GM21737 (cell line): ENCODE measurements at regions not wholly inside any gene's neighbourhood (a gene's known extent, or its start where the extent isn't known, plus 50 kb on each side); places are given as distances from the start of the nearest gene placed in this dataset.

Experiments used
- ATAC-seq: cut with Tn5 transposase; IDR thresholded peaks from one replicate; pipeline ENCODE4 v1.9.1; 2021; ENCODE audit warnings: mild to moderate bottlenecking, moderate library complexity; ENCODE audit not compliant: unreplicated experiment

DNA sequence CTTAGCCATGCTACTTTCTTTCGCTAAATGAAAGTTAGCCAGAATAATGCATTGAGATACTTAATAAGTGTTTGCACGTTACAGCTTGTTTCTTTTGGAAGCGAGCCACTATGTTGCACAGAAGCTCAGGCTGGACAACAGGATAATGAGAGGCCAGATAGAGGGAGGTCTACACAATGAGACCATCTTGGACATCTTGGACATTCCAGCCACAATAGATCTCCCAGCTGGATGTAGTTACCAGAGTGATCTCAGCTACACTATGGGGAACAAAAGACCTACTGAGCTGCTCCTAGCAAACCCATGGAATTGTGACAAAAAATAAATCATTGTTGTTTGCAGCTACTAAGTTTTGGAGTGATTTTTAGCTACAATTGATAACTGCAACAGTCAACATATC, 540.1 kb upstream of the SEMA6D start:
- no peak for ATAC-seq

DNA sequence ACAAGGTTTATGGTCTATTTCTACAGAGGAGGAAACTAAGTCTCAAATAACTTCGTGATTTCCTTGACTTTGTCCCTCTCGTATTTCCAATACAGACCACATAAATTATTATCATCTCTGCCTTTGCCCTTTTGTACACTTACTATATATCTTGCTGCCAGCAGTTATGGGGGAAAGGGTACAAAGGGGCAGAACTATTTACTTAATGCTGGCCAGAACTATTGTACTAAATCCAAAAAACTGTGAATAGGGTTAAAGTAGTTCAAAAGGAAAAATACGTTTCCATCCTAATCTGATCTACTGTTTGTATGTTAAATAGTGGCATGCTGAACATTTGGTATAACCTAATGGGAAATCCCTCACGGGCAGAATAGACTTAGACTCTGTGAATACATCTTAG, 537.3 kb upstream of the SEMA6D start:
- no peak for ATAC-seq

DNA sequence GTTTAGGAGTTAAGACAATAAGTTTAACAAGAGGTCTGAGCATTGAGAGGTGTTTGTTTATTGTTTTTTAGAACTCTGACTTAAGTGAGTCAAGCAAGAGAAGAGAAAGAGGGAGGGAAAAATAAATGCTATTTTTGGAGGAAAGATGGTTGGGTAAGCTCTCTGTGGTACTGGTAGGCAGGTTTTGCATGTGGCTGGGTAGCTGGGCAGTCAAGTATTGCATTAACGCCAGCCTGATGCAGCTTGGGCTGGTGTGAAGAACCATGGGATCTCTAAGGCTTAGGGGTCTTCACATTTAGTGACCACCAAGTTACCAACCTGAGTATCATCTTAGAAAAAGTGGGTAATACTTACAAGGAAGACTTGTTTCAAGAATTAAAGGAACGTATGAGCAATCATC, 534.5 kb upstream of the SEMA6D start:
- no peak for ATAC-seq

GRCh38 chr15:47184003-47184907, 533.0 kb upstream of the SEMA6D start:
- no peak for ATAC-seq

DNA sequence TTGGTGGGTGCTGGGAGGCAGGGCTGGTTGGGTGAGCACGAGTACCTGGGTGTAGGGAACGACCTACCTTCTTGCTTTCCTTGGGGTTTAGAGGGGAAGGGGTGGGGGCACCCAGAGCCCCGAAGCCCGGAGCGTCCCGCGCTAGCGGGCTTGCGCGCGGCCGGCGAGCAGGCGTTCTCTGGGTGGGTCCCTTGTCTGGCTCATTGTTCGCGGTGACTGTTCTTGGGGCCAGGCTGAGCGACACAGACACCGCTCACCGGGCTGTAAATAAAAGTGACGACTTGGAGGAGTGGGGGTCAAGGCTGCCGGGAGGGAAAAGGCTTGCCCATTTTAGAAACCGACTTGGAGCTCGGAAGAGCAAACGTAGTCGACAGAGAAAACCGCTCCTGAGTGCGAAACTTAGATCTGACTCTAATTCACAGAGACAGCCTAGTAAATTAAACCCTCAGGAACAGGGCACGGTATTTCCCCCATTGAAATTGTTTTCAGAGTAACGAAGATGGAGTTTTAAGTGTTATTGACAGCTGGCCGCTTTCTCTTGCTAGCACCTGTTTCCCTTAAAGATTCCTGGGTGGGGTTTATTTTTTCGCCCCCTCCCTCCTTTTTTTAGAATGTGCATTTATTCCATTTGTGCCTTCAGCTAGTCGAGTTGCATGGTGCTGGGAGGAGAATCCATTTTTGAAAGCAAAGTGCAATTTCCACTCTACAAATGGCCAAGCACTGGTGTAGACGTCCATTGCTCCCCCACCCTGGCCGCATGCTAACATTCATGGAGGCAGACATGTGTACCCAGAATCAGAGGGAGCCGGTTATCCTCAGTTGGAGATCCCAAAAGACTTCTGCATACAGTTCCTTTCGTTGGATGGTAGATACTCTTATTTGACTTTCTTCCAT, 532.1 kb upstream of the SEMA6D start:
- no peak for ATAC-seq

DNA sequence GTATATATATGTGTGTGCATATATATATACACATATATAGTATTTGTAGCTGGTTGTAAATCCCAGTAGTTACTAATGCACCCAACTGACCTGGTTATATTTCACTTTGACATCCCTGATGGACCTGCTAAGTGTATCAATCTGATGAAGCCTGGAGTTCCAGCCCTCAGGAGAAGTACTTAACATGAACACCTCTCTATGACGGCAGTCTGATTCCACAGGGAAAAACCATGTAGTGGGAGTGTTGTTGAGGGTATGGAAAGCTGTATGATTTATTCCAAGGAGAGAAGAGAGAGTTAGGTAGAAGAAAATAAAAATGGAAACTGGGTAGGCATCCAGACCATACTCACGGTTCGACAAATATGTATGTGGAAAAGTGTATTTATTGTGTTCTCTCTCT, 531.2 kb upstream of the SEMA6D start:
- no peak for ATAC-seq

- no peak for ATAC-seq
Observed at GRCh38 chr15:47188758-47189507, 528.4 kb upstream of the SEMA6D start.

DNA sequence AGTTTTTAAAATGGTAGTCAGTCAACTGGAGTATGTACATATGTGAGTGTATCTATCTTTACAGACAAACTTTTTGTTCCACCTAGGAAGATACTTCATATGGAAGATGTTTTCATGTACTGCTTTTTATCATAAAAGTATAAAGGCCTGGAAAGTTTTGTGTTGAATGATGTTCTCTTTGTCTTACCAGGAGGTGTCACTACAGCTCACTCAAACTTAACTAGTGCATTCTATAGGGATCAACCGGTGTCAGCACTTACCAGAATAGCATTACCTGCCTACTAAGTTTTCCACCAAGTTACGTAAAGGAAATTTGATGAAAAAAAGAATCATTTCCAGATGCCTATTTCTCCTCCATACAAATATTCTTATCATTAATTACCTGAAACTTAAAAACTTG, 522.6 kb upstream of the SEMA6D start:
- ATAC-seq, result no peak

DNA sequence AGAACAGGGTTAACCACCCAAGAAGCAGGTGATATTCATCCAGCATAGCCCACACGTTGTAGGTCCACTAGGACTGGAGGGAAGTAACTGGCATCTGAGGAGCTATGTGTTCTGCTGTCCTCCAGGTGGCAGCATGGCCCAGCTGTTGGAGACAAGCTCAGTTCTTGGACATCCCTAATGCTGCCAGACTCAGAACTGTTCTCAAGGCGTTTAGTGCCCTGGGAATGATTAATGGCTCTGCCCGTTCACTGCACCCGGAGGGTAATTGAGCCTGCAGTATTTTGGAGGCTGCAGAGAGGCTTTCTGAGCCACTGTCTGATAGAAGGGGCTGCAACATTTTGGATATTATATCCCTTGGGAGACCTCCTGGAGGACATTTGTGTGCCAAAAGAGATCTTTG, 521.3 kb upstream of the SEMA6D start:
- no peak for ATAC-seq

DNA sequence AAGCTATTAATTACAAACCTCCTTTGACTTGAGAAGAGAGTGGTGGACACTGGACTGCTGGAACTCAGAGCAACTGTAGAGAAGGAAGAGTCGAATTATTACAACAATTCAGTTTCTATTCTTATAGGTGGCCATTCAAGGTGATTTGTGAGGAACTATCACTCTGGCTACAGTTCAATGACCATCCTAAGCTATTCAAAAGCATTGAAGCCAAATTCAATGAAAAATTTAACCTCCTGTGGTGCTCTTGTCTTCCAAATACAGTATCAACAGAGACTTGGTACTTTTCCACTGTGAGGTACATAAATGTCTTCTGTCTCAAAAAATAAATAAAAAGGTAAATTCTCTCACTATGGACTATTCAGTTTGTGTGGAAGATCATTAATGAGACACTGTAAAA, 513.3 kb upstream of the SEMA6D start:
- ATAC-seq, result no peak

GRCh38 chr15:47206358-47206978, 510.8 kb upstream of the SEMA6D start:
- no peak for ATAC-seq

DNA sequence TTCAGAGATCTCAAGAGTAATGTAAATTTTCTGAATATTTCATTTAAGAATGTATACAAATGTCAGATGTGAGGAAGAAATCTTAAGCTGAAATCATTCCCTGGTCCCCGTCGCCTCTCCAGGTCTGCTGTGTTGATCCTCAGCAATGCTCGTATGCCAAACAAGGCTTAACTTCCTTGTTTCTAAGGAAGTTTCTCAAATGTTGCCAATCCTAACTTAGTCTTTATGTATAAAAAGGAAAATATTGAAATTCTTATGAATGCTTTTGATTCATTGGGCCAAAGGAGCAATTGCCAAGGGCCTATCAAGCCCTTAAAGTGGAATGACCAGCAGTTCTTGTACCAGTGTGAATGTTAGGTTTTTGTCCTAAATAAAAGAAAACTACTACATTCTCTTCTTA, 507.7 kb upstream of the SEMA6D start:
- ATAC-seq, result no peak

GRCh38 chr15:47212222-47213010, 504.9 kb upstream of the SEMA6D start:
- ATAC-seq, result no peak

DNA sequence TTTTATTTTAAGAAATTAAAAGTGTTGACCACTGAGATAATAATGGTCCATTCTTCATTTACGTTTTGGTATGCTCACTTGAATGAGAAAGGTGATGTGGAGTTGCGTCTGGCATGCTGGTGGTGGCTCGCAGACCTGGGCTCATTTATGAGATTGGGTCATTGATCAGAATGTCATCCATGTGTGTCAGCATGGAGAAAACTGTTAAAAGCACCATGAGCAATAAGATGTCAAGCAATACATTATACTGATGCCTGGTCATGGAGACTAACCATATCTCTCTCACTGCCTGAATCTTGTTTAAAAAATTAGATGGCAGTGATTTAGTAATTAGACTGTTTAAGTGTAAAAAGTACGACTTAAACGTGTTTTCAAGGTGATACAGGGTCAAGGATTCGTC, 503.4 kb upstream of the SEMA6D start:
- ATAC-seq, result no peak

GRCh38 chr15:47218295-47218694, 499.0 kb upstream of the SEMA6D start:
- ATAC-seq, result no peak

GRCh38 chr15:47244361-47244760, 472.9 kb upstream of the SEMA6D start:
- no peak for ATAC-seq

DNA sequence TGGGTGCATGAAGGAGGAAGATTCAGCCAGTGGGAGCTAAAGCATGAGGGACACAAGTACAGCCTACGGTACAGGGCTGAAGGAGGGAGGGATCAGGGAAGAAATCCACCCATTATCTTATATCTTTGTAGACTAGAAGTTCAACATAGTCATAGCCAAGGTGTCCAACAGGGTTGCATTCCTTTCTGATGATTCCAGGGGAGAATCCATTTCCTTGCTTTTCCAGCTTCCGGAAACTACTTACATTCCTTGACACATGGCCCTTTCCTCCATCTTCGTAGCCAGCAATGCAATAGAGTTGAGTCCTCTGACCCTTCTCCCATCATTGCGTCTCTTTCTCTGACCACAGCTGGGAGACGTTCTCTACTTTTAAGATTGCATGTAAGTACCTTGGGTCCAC, 471.0 kb upstream of the SEMA6D start:
- no peak for ATAC-seq

DNA sequence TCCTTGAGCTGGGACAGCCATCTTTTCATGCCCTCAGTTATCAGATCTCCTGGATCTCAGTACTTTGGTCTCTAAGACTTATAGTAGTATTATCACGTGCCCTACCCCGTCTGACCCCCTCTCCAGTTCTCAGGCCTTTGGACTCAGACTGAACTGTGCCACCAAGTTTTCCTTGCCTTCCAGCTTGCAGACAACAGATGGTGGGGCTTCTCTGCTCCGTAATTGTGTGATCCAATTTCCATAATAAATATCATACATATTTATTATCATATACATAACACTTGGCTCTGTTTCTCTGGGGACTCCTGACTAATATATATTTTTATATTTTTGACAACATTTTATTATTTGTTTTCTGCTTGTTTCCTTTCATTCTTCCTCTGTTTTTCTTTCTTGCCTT, 458.8 kb upstream of the SEMA6D start:
- no peak for ATAC-seq

GRCh38 chr15:47265686-47266085, 451.6 kb upstream of the SEMA6D start:
- ATAC-seq, result no peak

DNA sequence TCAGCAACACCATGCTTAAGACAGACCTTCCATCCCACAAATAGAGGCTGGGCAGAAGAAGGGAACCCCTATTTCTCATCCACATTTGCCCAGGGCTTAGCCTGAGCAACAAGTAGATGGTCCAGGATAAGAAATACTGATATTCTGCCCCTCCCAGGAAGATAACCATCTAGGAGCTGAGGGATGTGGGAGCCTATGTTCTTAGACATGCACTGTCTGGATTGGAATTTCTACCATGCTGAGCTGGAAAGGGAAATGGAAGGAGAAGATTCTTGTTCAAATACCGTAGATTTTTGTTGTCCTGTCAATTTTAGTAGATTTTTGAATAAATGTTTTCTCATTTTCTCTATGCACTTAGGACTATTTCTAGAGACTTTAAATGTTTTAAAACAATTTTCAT, 450.7 kb upstream of the SEMA6D start:
- ATAC-seq, result no peak
